ENCODE measurements at regions not wholly inside any gene's neighbourhood (a gene's known extent, or its start where the extent isn't known, plus 50 kb on each side); places are given as distances from the start of the nearest gene placed in this dataset.

GRCh38 chr9:28938981-28939380, 1365.7 kb upstream of the C9orf72 start:
- Histone ChIP-seq H3K4me3 (ENCODE audit: low read length in 3 of 3) (no peak overlapping the region), H3K36me3 (ENCODE audit: control insufficient read depth in 3 of 3, insufficient read depth in 3 of 3, low read length in 3 of 3) (no peaks in the 10 kb centered on the region), H3K9me3 (ENCODE audit: control insufficient read depth in 3 of 3, low read length in 3 of 3) (no peaks in the 10 kb centered on the region), H3K27ac (ENCODE audit: low read depth, low read length) (no peak overlapping the region), H3K4me1 (ENCODE audit: control insufficient read depth in 3 of 3, insufficient read depth in 3 of 3, low read length in 3 of 3) (no peaks in the 10 kb centered on the region), H3K9ac (ENCODE audit: low read depth in 1 of 3, low read length in 3 of 3) (no peak overlapping the region), H3K27me3 (ENCODE audit: control insufficient read depth in 3 of 3, insufficient read depth in 3 of 3, low read length in 3 of 3) (no peaks in the 10 kb centered on the region)

GRCh38 chr9:28941856-28942255, 1368.6 kb upstream of the C9orf72 start:
- Histone ChIP-seq H3K27ac (ENCODE audit: low read depth, low read length) (no peak overlapping the region), H3K36me3 (ENCODE audit: control insufficient read depth in 3 of 3, insufficient read depth in 3 of 3, low read length in 3 of 3) (no peaks in the 10 kb centered on the region), H3K9ac (ENCODE audit: low read depth in 1 of 3, low read length in 3 of 3) (no peak overlapping the region), H3K9me3 (ENCODE audit: control insufficient read depth in 3 of 3, low read length in 3 of 3) (no peaks in the 10 kb centered on the region), H3K27me3 (ENCODE audit: control insufficient read depth in 3 of 3, insufficient read depth in 3 of 3, low read length in 3 of 3) (no peaks in the 10 kb centered on the region), H3K4me1 (ENCODE audit: control insufficient read depth in 3 of 3, insufficient read depth in 3 of 3, low read length in 3 of 3) (no peaks in the 10 kb centered on the region), H3K4me3 (ENCODE audit: low read length in 3 of 3) (no peak overlapping the region)

- H3K36me3 ChIP-seq (ENCODE audit: control insufficient read depth in 3 of 3, insufficient read depth in 3 of 3, low read length in 3 of 3): no peaks in the 10 kb centered on the region
- H3K27ac ChIP-seq (ENCODE audit: low read depth, low read length): no peak overlapping the region
- no peaks in the 10 kb centered on the region for H3K9me3 ChIP-seq (ENCODE audit: control insufficient read depth in 3 of 3, low read length in 3 of 3)
- no peak overlapping the region for H3K9ac ChIP-seq (ENCODE audit: low read depth in 1 of 3, low read length in 3 of 3)
- H3K4me1 ChIP-seq (ENCODE audit: control insufficient read depth in 3 of 3, insufficient read depth in 3 of 3, low read length in 3 of 3): no peaks in the 10 kb centered on the region
- H3K27me3 ChIP-seq (ENCODE audit: control insufficient read depth in 3 of 3, insufficient read depth in 3 of 3, low read length in 3 of 3): no peaks in the 10 kb centered on the region
- no peak overlapping the region for H3K4me3 ChIP-seq (ENCODE audit: low read length in 3 of 3)
Measured at GRCh38 chr9:28942941-28943340, 1369.7 kb upstream of the C9orf72 start.

GRCh38 chr9:28946648-28947047, 1373.4 kb upstream of the C9orf72 start:
- H3K27ac ChIP-seq (ENCODE audit: low read depth, low read length): no peak overlapping the region
- H3K4me3 ChIP-seq (ENCODE audit: low read length in 3 of 3): no peak overlapping the region
- no peaks in the 10 kb centered on the region for H3K27me3 ChIP-seq (ENCODE audit: control insufficient read depth in 3 of 3, insufficient read depth in 3 of 3, low read length in 3 of 3)
- H3K4me1 ChIP-seq (ENCODE audit: control insufficient read depth in 3 of 3, insufficient read depth in 3 of 3, low read length in 3 of 3): no peaks in the 10 kb centered on the region
- no peaks in the 10 kb centered on the region for H3K9me3 ChIP-seq (ENCODE audit: control insufficient read depth in 3 of 3, low read length in 3 of 3)
- H3K9ac ChIP-seq (ENCODE audit: low read depth in 1 of 3, low read length in 3 of 3): no peak overlapping the region
- no peaks in the 10 kb centered on the region for H3K36me3 ChIP-seq (ENCODE audit: control insufficient read depth in 3 of 3, insufficient read depth in 3 of 3, low read length in 3 of 3)

- no peaks in the 10 kb centered on the region for H3K36me3 ChIP-seq (ENCODE audit: control insufficient read depth in 3 of 3, insufficient read depth in 3 of 3, low read length in 3 of 3)
- no peaks in the 10 kb centered on the region for H3K27me3 ChIP-seq (ENCODE audit: control insufficient read depth in 3 of 3, insufficient read depth in 3 of 3, low read length in 3 of 3)
- no peak overlapping the region for H3K27ac ChIP-seq (ENCODE audit: low read depth, low read length)
- H3K4me1 ChIP-seq (ENCODE audit: control insufficient read depth in 3 of 3, insufficient read depth in 3 of 3, low read length in 3 of 3): no peaks in the 10 kb centered on the region
- H3K9me3 ChIP-seq (ENCODE audit: control insufficient read depth in 3 of 3, low read length in 3 of 3): no peaks in the 10 kb centered on the region
- no peak overlapping the region for H3K4me3 ChIP-seq (ENCODE audit: low read length in 3 of 3)
- H3K9ac ChIP-seq (ENCODE audit: low read depth in 1 of 3, low read length in 3 of 3): no peak overlapping the region
Measured at GRCh38 chr9:28951945-28952344, 1378.7 kb upstream of the C9orf72 start.

GRCh38 chr9:28956116-28956880, 1383.0 kb upstream of the C9orf72 start:
- Histone ChIP-seq H3K4me1 (ENCODE audit: control insufficient read depth in 3 of 3, insufficient read depth in 3 of 3, low read length in 3 of 3) (no peaks in the 10 kb centered on the region), H3K27ac (ENCODE audit: low read depth, low read length) (no peak overlapping the region), H3K4me3 (ENCODE audit: low read length in 3 of 3) (no peak overlapping the region), H3K9me3 (ENCODE audit: control insufficient read depth in 3 of 3, low read length in 3 of 3) (no peaks in the 10 kb centered on the region), H3K36me3 (ENCODE audit: control insufficient read depth in 3 of 3, insufficient read depth in 3 of 3, low read length in 3 of 3) (no peaks in the 10 kb centered on the region), H3K9ac (ENCODE audit: low read depth in 1 of 3, low read length in 3 of 3) (no peak overlapping the region), H3K27me3 (ENCODE audit: control insufficient read depth in 3 of 3, insufficient read depth in 3 of 3, low read length in 3 of 3) (peaks cover 0 to 2% (median 0%) of the 10 kb centered on the region in 3 donors)

GRCh38 chr9:28960602-28961001, 1387.3 kb upstream of the C9orf72 start:
- Histone ChIP-seq H3K4me1 (ENCODE audit: control insufficient read depth in 3 of 3, insufficient read depth in 3 of 3, low read length in 3 of 3) (no peaks in the 10 kb centered on the region), H3K27me3 (ENCODE audit: control insufficient read depth in 3 of 3, insufficient read depth in 3 of 3, low read length in 3 of 3) (peaks cover 0 to 2% (median 0%) of the 10 kb centered on the region in 3 donors), H3K9me3 (ENCODE audit: control insufficient read depth in 3 of 3, low read length in 3 of 3) (no peaks in the 10 kb centered on the region), H3K9ac (ENCODE audit: low read depth in 1 of 3, low read length in 3 of 3) (no peak overlapping the region), H3K36me3 (ENCODE audit: control insufficient read depth in 3 of 3, insufficient read depth in 3 of 3, low read length in 3 of 3) (no peaks in the 10 kb centered on the region), H3K4me3 (ENCODE audit: low read length in 3 of 3) (no peak overlapping the region), H3K27ac (ENCODE audit: low read depth, low read length) (no peak overlapping the region)

GRCh38 chr9:28961623-28962022, 1388.3 kb upstream of the C9orf72 start:
- H3K9me3 ChIP-seq (ENCODE audit: control insufficient read depth in 3 of 3, low read length in 3 of 3): no peaks in the 10 kb centered on the region
- no peak overlapping the region for H3K4me3 ChIP-seq (ENCODE audit: low read length in 3 of 3)
- H3K27ac ChIP-seq (ENCODE audit: low read depth, low read length): no peak overlapping the region

GRCh38 chr9:28967226-28967625, 1393.9 kb upstream of the C9orf72 start:
- no peak overlapping the region for H3K27ac ChIP-seq (ENCODE audit: low read depth, low read length)
- no peak overlapping the region for H3K9ac ChIP-seq (ENCODE audit: low read depth in 1 of 3, low read length in 3 of 3)
- H3K27me3 ChIP-seq (ENCODE audit: control insufficient read depth in 3 of 3, insufficient read depth in 3 of 3, low read length in 3 of 3): no peaks in the 10 kb centered on the region
- no peak overlapping the region for H3K4me3 ChIP-seq (ENCODE audit: low read length in 3 of 3)
- no peaks in the 10 kb centered on the region for H3K9me3 ChIP-seq (ENCODE audit: control insufficient read depth in 3 of 3, low read length in 3 of 3)
- H3K4me1 ChIP-seq (ENCODE audit: control insufficient read depth in 3 of 3, insufficient read depth in 3 of 3, low read length in 3 of 3): no peaks in the 10 kb centered on the region
- H3K36me3 ChIP-seq (ENCODE audit: control insufficient read depth in 3 of 3, insufficient read depth in 3 of 3, low read length in 3 of 3): no peaks in the 10 kb centered on the region

More at GRCh38 chr9:28961623-28962022, 1388.3 kb upstream of the C9orf72 start:
- H3K4me1 ChIP-seq (ENCODE audit: control insufficient read depth in 3 of 3, insufficient read depth in 3 of 3, low read length in 3 of 3): no peaks in the 10 kb centered on the region
- H3K9ac ChIP-seq (ENCODE audit: low read depth in 1 of 3, low read length in 3 of 3): no peak overlapping the region
- H3K27me3 ChIP-seq (ENCODE audit: control insufficient read depth in 3 of 3, insufficient read depth in 3 of 3, low read length in 3 of 3): peaks cover 0 to 2% (median 0%) of the 10 kb centered on the region in 3 donors
- no peaks in the 10 kb centered on the region for H3K36me3 ChIP-seq (ENCODE audit: control insufficient read depth in 3 of 3, insufficient read depth in 3 of 3, low read length in 3 of 3)

- H3K9ac ChIP-seq (ENCODE audit: low read depth in 1 of 3, low read length in 3 of 3): no peak overlapping the region
- H3K4me3 ChIP-seq (ENCODE audit: low read length in 3 of 3): no peak overlapping the region
- H3K36me3 ChIP-seq (ENCODE audit: control insufficient read depth in 3 of 3, insufficient read depth in 3 of 3, low read length in 3 of 3): no peaks in the 10 kb centered on the region
- H3K27me3 ChIP-seq (ENCODE audit: control insufficient read depth in 3 of 3, insufficient read depth in 3 of 3, low read length in 3 of 3): no peaks in the 10 kb centered on the region
- no peak overlapping the region for H3K27ac ChIP-seq (ENCODE audit: low read depth, low read length)
- no peaks in the 10 kb centered on the region for H3K4me1 ChIP-seq (ENCODE audit: control insufficient read depth in 3 of 3, insufficient read depth in 3 of 3, low read length in 3 of 3)
- H3K9me3 ChIP-seq (ENCODE audit: control insufficient read depth in 3 of 3, low read length in 3 of 3): no peaks in the 10 kb centered on the region
Measured at GRCh38 chr9:28970241-28970654, 1397.0 kb upstream of the C9orf72 start.

Measured in skeletal muscle tissue (tissue), 3 donors.